HepG2 (cell line): ENCODE measurements at regions not wholly inside any gene's neighbourhood (a gene's known extent, or its start where the extent isn't known, plus 50 kb on each side); places are given as distances from the start of the nearest gene placed in this dataset.

Experiments
- MED1 ChIP-seq: sonication (generic); formaldehyde crosslinking; IDR thresholded peaks from 2 replicates; pipeline ENCODE4 v1.4.0; 2020; ENCODE audit warnings: missing genetic modification reagents
- MYC ChIP-seq: sonication (generic); formaldehyde crosslinking; IDR thresholded peaks from 2 replicates; pipeline ENCODE4 v1.9.0; 2021; ENCODE audit warnings: missing genetic modification reagents, borderline replicate concordance
- RAD21 ChIP-seq: fragments of 450-650 bp; formaldehyde crosslinking; IDR thresholded peaks from 2 replicates; pipeline ENCODE4 v1.5.0; 2020; ENCODE audit warnings: mild to moderate bottlenecking
- REST ChIP-seq, 2 experiments: IDR thresholded peaks; 2 replicates each; pipeline ENCODE4 v1.6.1; 2011 to 2012; ENCODE audit warnings: low read length in 2 of 2, borderline replicate concordance in 1 of 2, low read depth in 1 of 2, mild to moderate bottlenecking in 1 of 2, moderate library complexity in 1 of 2
- ZBTB40 ChIP-seq, 2 experiments: fragments of 450-650 bp in 1 of 2; sonication (generic) in 1 of 2; formaldehyde crosslinking in 1 of 2; IDR thresholded peaks; 2 replicates each; pipeline versions ENCODE4 v1.6.1 to v1.8.0; 2016 to 2022; ENCODE audit warnings: antibody characterized with exemption in 1 of 2, mild to moderate bottlenecking in 1 of 2, missing genetic modification reagents in 1 of 2
- ZNF263 ChIP-seq: sonication (generic); formaldehyde crosslinking; IDR thresholded peaks from 2 replicates; pipeline ENCODE4 v1.4.0; 2020; ENCODE audit warnings: missing genetic modification reagents

GRCh38 chr5:126677121-126677520 lies 76.4 kb downstream of the PHAX start:
- no peak for TF ChIP-seq ZBTB40 (IDR thresholded peaks at IDR 0.05)
- TF ChIP-seq ZBTB40 (CRISPR knock-in tag; IDR thresholded peaks at IDR 0.05) = no peak
- TF ChIP-seq ZNF263 (CRISPR knock-in tag) = no peak
- TF ChIP-seq RAD21 (CRISPR knock-in tag) = no peak
- no peak for TF ChIP-seq MED1 (CRISPR knock-in tag)
- no peak for TF ChIP-seq REST (IDR thresholded peaks at IDR 0.05; ENCODE audit: borderline replicate concordance in 1 of 2, low read depth in 1 of 2, low read length in 2 of 2)
- TF ChIP-seq MYC (CRISPR knock-in tag) = no peak
